ENCODE measurements at regions not wholly inside any gene's neighbourhood (a gene's known extent, or its start where the extent isn't known, plus 50 kb on each side); places are given as distances from the start of the nearest gene placed in this dataset.

GRCh38 chr3:31409389-31409788, 123.3 kb upstream of the STT3B start:
- no peak overlapping the region for H2AK5ac ChIP-seq (ENCODE audit: low read depth, low read length)
- no peak overlapping the region for H2AK9ac ChIP-seq (replicated peaks; ENCODE audit: low read depth, low read length, poor library complexity)
- no peak overlapping the region for H2AFZ ChIP-seq (replicated peaks; ENCODE audit: low read length, poor library complexity)
- no peak overlapping the region for H3K4me2 ChIP-seq (ENCODE audit: low read depth, low read length)
- no peaks in the 10 kb centered on the region for H3K9me1 ChIP-seq (ENCODE audit: insufficient read depth, low read length)
- no peak overlapping the region for H4K5ac ChIP-seq (ENCODE audit: low read depth, low read length)
- no peak overlapping the region for H4K8ac ChIP-seq (ENCODE audit: low read depth in 2 of 2, low read length in 2 of 2)
- H3K9me3 ChIP-seq (ENCODE audit: control insufficient read depth, insufficient read depth, low read length) = no peaks in the 10 kb centered on the region
- WGBS, 2 experiments (ENCODE audit: extremely low coverage in 2 of 2, insufficient read length in 1 of 2) = no CpG with 5 or more reads among the region's 4 CpGs
- no peaks in the 10 kb centered on the region for H4K20me1 ChIP-seq (ENCODE audit: insufficient read depth, low read length)
- no peak overlapping the region for H3K4me3 ChIP-seq (ENCODE audit: insufficient read depth, low read depth, low read length)
- TF ChIP-seq SMC3 (IDR thresholded peaks at IDR 0.05; ENCODE audit: low read depth, low read length) (no peak), BHLHE40 (IDR thresholded peaks at IDR 0.05; ENCODE audit: low read depth, low read length) (no peak), CHD1 (IDR thresholded peaks at IDR 0.05; ENCODE audit: low read depth, low read length) (no peak), POLR2A (IDR thresholded peaks at IDR 0.05; ENCODE audit: low read depth, low read length) (no peak), RCOR1 (IDR thresholded peaks at IDR 0.05; ENCODE audit: insufficient replicate concordance, low read length) (no peak), MXI1 (IDR thresholded peaks at IDR 0.05; ENCODE audit: borderline replicate concordance, low read depth, low read length) (no peak), FOS (IDR thresholded peaks at IDR 0.05; ENCODE audit: low read depth, low read length) (no peak), ELK1 (IDR thresholded peaks at IDR 0.05; ENCODE audit: borderline replicate concordance, low read depth, low read length) (no peak), MAFK (IDR thresholded peaks at IDR 0.05; ENCODE audit: low read depth, low read length) (no peak), RFX5 (IDR thresholded peaks at IDR 0.05; ENCODE audit: low read depth, low read length) (no peak), CTCF (conservative IDR thresholded peaks at IDR 0.05; ENCODE audit: low read depth, low read length) (no peak), CEBPB (IDR thresholded peaks at IDR 0.05; ENCODE audit: low read depth, low read length) (no peak), NFE2L2 (IDR thresholded peaks at IDR 0.05; ENCODE audit: low read depth, low read length) (no peak), RAD21 (IDR thresholded peaks at IDR 0.05; ENCODE audit: low read length) (no peak), USF2 (IDR thresholded peaks at IDR 0.05; ENCODE audit: low read depth, low read length) (no peak), MAZ (IDR thresholded peaks at IDR 0.05; ENCODE audit: borderline replicate concordance, low read depth, low read length) (no peak)
- intact Hi-C loops (cut with micrococcal nuclease) = no loop called here
- DNase-seq (no peak), ATAC-seq (ENCODE audit: low read depth) (no peak)
- H3K27me3 ChIP-seq (ENCODE audit: control insufficient read depth, insufficient read depth, low read length) = peaks cover 1% of the 10 kb centered on the region; the same call in 1 of the 2 replicates
- no peak overlapping the region for H3K14ac ChIP-seq (replicated peaks; ENCODE audit: low read depth, low read length)
- no peaks in the 10 kb centered on the region for H3K36me3 ChIP-seq (ENCODE audit: control insufficient read depth, insufficient read depth, low read length)
- H3K79me1 ChIP-seq (ENCODE audit: low read depth in 1 of 2, low read length in 2 of 2) = no peaks in the 10 kb centered on the region
- no peaks in the 10 kb centered on the region for H3K4me1 ChIP-seq (ENCODE audit: control insufficient read depth, insufficient read depth, low read length)
- no peak overlapping the region for H3K4ac ChIP-seq (ENCODE audit: low read depth, low read length)
- H2BK120ac ChIP-seq (ENCODE audit: low read depth, low read length) = no peak overlapping the region
- H3K27ac ChIP-seq (ENCODE audit: insufficient read depth, low read length) = no peak overlapping the region
- CTCF ChIA-PET = no interaction called here
- no peak overlapping the region for H3K56ac ChIP-seq (ENCODE audit: extremely low read depth, insufficient read depth, low read length)
- no TSS peak for BruUV-seq (replicated peaks)
- no peak overlapping the region for H3K18ac ChIP-seq (ENCODE audit: low read depth, low read length)
- no peak overlapping the region for H4K91ac ChIP-seq (ENCODE audit: insufficient read depth, low read depth, low read length)
- POLR2A ChIA-PET (ENCODE audit: unreplicated experiment) = no interaction called here
- H3K23ac ChIP-seq (ENCODE audit: low read depth, low read length) = no peak overlapping the region
- dilution Hi-C loops (cut with HindIII; ENCODE audit: low sequenced_read_pairs, unreplicated experiment) = no loop called here
- no peak overlapping the region for H2BK20ac ChIP-seq (ENCODE audit: low read depth, low read length)
- in situ Hi-C loops (cut with MboI; ENCODE audit: low sequenced_read_pairs) = no loop called here
- H2BK15ac ChIP-seq (ENCODE audit: low read depth, low read length) = no peak overlapping the region
- H2BK5ac ChIP-seq (ENCODE audit: low read depth, low read length, poor library complexity, severe bottlenecking) = no peak overlapping the region
- H3K9ac ChIP-seq (ENCODE audit: low read depth, low read length) = no peak overlapping the region

Measured in IMR-90 (cell line).